K562 (cell line): ENCODE measurements at regions not wholly inside any gene's neighbourhood (a gene's known extent, or its start where the extent isn't known, plus 50 kb on each side); places are given as distances from the start of the nearest gene placed in this dataset.
A peak's percentile ranks its signal among the peaks of the same experiment; 100 is the strongest.

Experiments used
- ATAC-seq: fragments of 200-7000 bp; cut with Tn5 transposase; 3 replicates; pipeline ENCODE4 v1.9.1; 2020; ENCODE audit warnings: moderate library complexity
- BruUV-seq: library from RNA; stranded (reverse); fragments of 400-500 nt; replicated peaks from 2 replicates; lab custom pipeline; 2021; lab: Mats Ljungman, UMichigan
- CTCF ChIA-PET: fragments of 300-600 bp; formaldehyde crosslinking; extraction: SDS; loops from one replicate; lab custom pipeline; 2021; ENCODE audit warnings: low intra/inter-chr PET ratio; lab: Yijun Ruan, JAX
- POLR2A ChIA-PET: fragments of 300-600, 350-650 bp; sonication (Branson Sonifier 250); formaldehyde crosslinking; extraction: SDS; loops from one replicate; lab custom pipeline; 2021; ENCODE audit warnings: antibody characterized with exemption, inconsistent platforms; lab: Yijun Ruan, JAX
- DNase-seq, 4 experiments: peaks; one replicate each; pipeline versions ENCODE4 v3.0.0 to v3.0.0-alpha.2; 2011 to 2018; ENCODE audit warnings: low spot score in 3 of 4, mixed read lengths in 3 of 4; ENCODE audit errors: extremely low read depth in 1 of 4
- FAIRE-seq: peaks from 2 replicates; lab custom pipeline; 2011; peaks lifted over from hg19 to GRCh38; lab: Jason Lieb, UNC
- H2AFZ ChIP-seq: 2 replicates; pipeline ENCODE4 v1.6.0; 2011; ENCODE audit warnings: low read depth, low read length, control low read depth, inconsistent platforms
- H3K27ac ChIP-seq: fragments of 200-600 bp; 3 replicates; pipeline ENCODE4 v1.8.0; 2011; ENCODE audit warnings: low read depth, mild to moderate bottlenecking, control low read depth, inconsistent platforms, low read length, moderate library complexity, mixed read lengths; ENCODE audit errors: extremely low read depth
- H3K27me3 ChIP-seq, 2 experiments: fragments of 300-600 bp in 1 of 2; 2 replicates in 1 of 2; 3 replicates in 1 of 2; pipeline versions ENCODE4 v1.6.0 to v1.8.0; 2011; ENCODE audit warnings: inconsistent platforms in 2 of 2, low read length in 2 of 2, mild to moderate bottlenecking in 1 of 2, mixed read lengths in 1 of 2, moderate library complexity in 1 of 2; ENCODE audit not compliant: control insufficient read depth in 2 of 2, insufficient read depth in 2 of 2
- H3K36me3 ChIP-seq: fragments of 300-600 bp; 3 replicates; pipeline ENCODE4 v1.8.0; 2011; ENCODE audit warnings: mild to moderate bottlenecking, low read length, inconsistent platforms; ENCODE audit not compliant: control insufficient read depth, insufficient read depth
- H3K4me1 ChIP-seq, 2 experiments: fragments of 200-600 bp in 1 of 2; replicated peaks in 1 of 2; 2 replicates in 1 of 2; 3 replicates in 1 of 2; pipeline versions ENCODE4 v1.5.1 to v1.8.0; 2011; ENCODE audit warnings: inconsistent platforms in 2 of 2, low read length in 2 of 2, mild to moderate bottlenecking in 1 of 2, mixed read lengths in 1 of 2, moderate library complexity in 1 of 2; ENCODE audit not compliant: control insufficient read depth in 2 of 2, insufficient read depth in 2 of 2
- H3K4me2 ChIP-seq: 2 replicates; pipeline ENCODE4 v1.6.1; 2011; ENCODE audit warnings: low read length, control low read depth, inconsistent platforms, mixed read lengths; ENCODE audit not compliant: insufficient read depth
- H3K4me3 ChIP-seq: fragments of 200-600 bp; sonication (generic), shearing (Covaris generic); 2 replicates; pipeline ENCODE4 v1.5.1; 2016; ENCODE audit warnings: control low read depth, inconsistent platforms
- H3K79me2 ChIP-seq: fragments of 200-600 bp; 3 replicates; pipeline ENCODE4 v1.8.0; 2011; ENCODE audit warnings: low read length, inconsistent platforms; ENCODE audit not compliant: control insufficient read depth, insufficient read depth
- H3K9ac ChIP-seq, 2 experiments: 2 replicates each; pipeline versions ENCODE4 v1.6.0 to v1.6.1; 2011; ENCODE audit warnings: low read depth in 2 of 2, low read length in 2 of 2, control low read depth in 1 of 2, inconsistent platforms in 1 of 2, mild to moderate bottlenecking in 1 of 2, mixed read lengths in 1 of 2; ENCODE audit not compliant: insufficient read depth in 1 of 2
- H3K9me1 ChIP-seq: one replicate; pipeline ENCODE4 v1.6.0; 2011; ENCODE audit warnings: inconsistent platforms, mild to moderate bottlenecking, low read length, moderate library complexity; ENCODE audit not compliant: control insufficient read depth, insufficient read depth
- H3K9me3 ChIP-seq: replicated peaks from 2 replicates; pipeline ENCODE4 v1.5.1; 2011; ENCODE audit warnings: low read depth, low read length, inconsistent platforms; ENCODE audit not compliant: control insufficient read depth, insufficient read depth
- H4K20me1 ChIP-seq: replicated peaks from 2 replicates; pipeline ENCODE4 v1.6.1; 2011; ENCODE audit warnings: low read length, inconsistent platforms, mixed read lengths; ENCODE audit not compliant: control insufficient read depth, insufficient read depth
- ARID2 ChIP-seq: fragments of 450-650 bp; IDR thresholded peaks from 2 replicates; pipeline ENCODE4 v1.6.1; 2017; ENCODE audit warnings: antibody characterized with exemption, mild to moderate bottlenecking
- ARID4B ChIP-seq: sonication (generic); formaldehyde crosslinking; IDR thresholded peaks from 2 replicates; pipeline ENCODE4 v1.8.0; 2022; ENCODE audit warnings: mild to moderate bottlenecking, missing genetic modification reagents
- C11orf30 ChIP-seq: fragments of 450-650 bp; IDR thresholded peaks from 2 replicates; pipeline ENCODE4 v1.6.1; 2016; ENCODE audit warnings: low read depth, mild to moderate bottlenecking
- MAFG ChIP-seq: fragments of 450-650 bp; conservative IDR thresholded peaks from 2 replicates; pipeline ENCODE4 v1.6.1; 2016; ENCODE audit warnings: missing genetic modification characterization, missing compliant biosample characterization
- NFE2 ChIP-seq: IDR thresholded peaks from 2 replicates; pipeline ENCODE4 v1.6.1; 2014; ENCODE audit warnings: antibody characterized with exemption, low read depth
- NFE2L1 ChIP-seq: fragments of 450-650 bp; IDR thresholded peaks from 2 replicates; pipeline ENCODE4 v1.6.1; 2016; ENCODE audit warnings: missing genetic modification characterization, low read depth, mild to moderate bottlenecking, missing compliant biosample characterization, moderate library complexity, borderline replicate concordance
- RBFOX2 ChIP-seq: fragments of 200-400 bp; formaldehyde crosslinking; IDR thresholded peaks from 2 replicates; pipeline ENCODE4 v1.6.1; 2017; ENCODE audit warnings: low read depth, mild to moderate bottlenecking, low read length, moderate library complexity
- ZNF316 ChIP-seq: fragments of 450-650 bp; IDR thresholded peaks from 2 replicates; pipeline ENCODE4 v1.6.1; 2016
- ZNF512 ChIP-seq: IDR thresholded peaks from 2 replicates; pipeline ENCODE4 v1.6.1; 2016; ENCODE audit warnings: missing genetic modification characterization, missing compliant biosample characterization
- WGBS: fragments of 100-300 bp; shearing (Covaris generic); methylation state at CpG from one replicate; pipeline ENCODE4 v1.1.6; 2016; ENCODE audit warnings: low coverage, mixed read lengths; ENCODE audit not compliant: insufficient coverage; ENCODE audit errors: missing lambda C conversion rate; 5-methylcytosine and 5-hydroxymethylcytosine counted together
- in situ Hi-C: fragments of 300-500 bp; cut with MboI; formaldehyde crosslinking; loops from 4 replicates; pipeline ENCODE4 v1.15.0; 2018; ENCODE audit warnings: inconsistent platforms, mixed read lengths
- intact Hi-C: fragments of 100-400 bp; cut with micrococcal nuclease; formaldehyde crosslinking; loops from 2 replicates; pipeline ENCODE4 v1.14.2; 2022

- POLR2A ChIA-PET: interaction anchor here (0.9 to 1.2 kb wide), 2 partner anchors 9 to 34 kb away, joined by 3 to 4 read pairs; no protein-coding TSS in a partner anchor
- no peaks in the 10 kb centered on the region for H3K36me3 ChIP-seq
- BruUV-seq: no TSS peak
- peak overlapping the region; percentile 48; the same call in 1 of the 2 replicates for H2AFZ ChIP-seq
- H3K27ac ChIP-seq: no peak overlapping the region
- no peaks in the 10 kb centered on the region for H4K20me1 ChIP-seq
- DNase-seq (no peak), FAIRE-seq (no peak)
- H3K4me1 ChIP-seq: no peaks in the 10 kb centered on the region
- H3K9me3 ChIP-seq: no peaks in the 10 kb centered on the region
- no peaks in the 10 kb centered on the region for H3K79me2 ChIP-seq
- CTCF ChIA-PET: no interaction called here
- in situ Hi-C loops: no loop called here
- no peaks in the 10 kb centered on the region; a peak in 1 of 5 replicates for H3K27me3 ChIP-seq
- TF ChIP-seq MAFG: peak; percentile 64
- TF ChIP-seq NFE2: peak; percentile 71
- no peak for TF ChIP-seq RBFOX2
- no peak for TF ChIP-seq ARID2
- TF ChIP-seq C11orf30: peak; percentile 69; the same call in 1 of the 2 replicates
- TF ChIP-seq NFE2L1 (tag): 0 out of 2 replicates have a peak, but pooled peaks have one; percentile 14
- peak; percentile 52; the same call in 1 of the 2 replicates for TF ChIP-seq ZNF316
- TF ChIP-seq, all 486 proteins: peak for 5
- H3K9me1 ChIP-seq: no peaks in the 10 kb centered on the region
- intact Hi-C loops: no loop called here
- H3K9ac ChIP-seq: no peak overlapping the region; a peak in 1 of 4 replicates
- H3K4me3 ChIP-seq: no peak overlapping the region
- no peak overlapping the region for H3K4me2 ChIP-seq
- 6% methylated on average over 4 of the region's 4 CpGs for WGBS
- no peak for ATAC-seq
Measured at GRCh38 chr6:10268111-10268510, 146.8 kb downstream of the TFAP2A start.

GRCh38 chr6:10266462-10266861, 148.4 kb downstream of the TFAP2A start:
- intact Hi-C loops: no loop called here
- no peak overlapping the region for H3K4me3 ChIP-seq
- no peak for FAIRE-seq
- TF ChIP-seq ARID4B (CRISPR knock-in tag) (no peak), ZNF512 (tag) (peak; percentile 98)
- TF ChIP-seq, all 486 proteins: peak for 1
- H3K9me1 ChIP-seq: no peaks in the 10 kb centered on the region
- no peak overlapping the region for H3K4me2 ChIP-seq
- ATAC-seq: no peak
- no peaks in the 10 kb centered on the region; a peak in 1 of 5 replicates for H3K27me3 ChIP-seq
- no peaks in the 10 kb centered on the region for H3K36me3 ChIP-seq
- H2AFZ ChIP-seq: no peak overlapping the region
- H4K20me1 ChIP-seq: no peaks in the 10 kb centered on the region
- no peak for DNase-seq
- ChIA-PET CTCF (no interaction called here), POLR2A (no interaction called here)
- no peaks in the 10 kb centered on the region for H3K79me2 ChIP-seq
- no peak overlapping the region for H3K9ac ChIP-seq
- no peaks in the 10 kb centered on the region for H3K4me1 ChIP-seq
- BruUV-seq: no TSS peak
- H3K27ac ChIP-seq: no peak overlapping the region
- 18% methylated on average over 4 of the region's 4 CpGs for WGBS
- H3K9me3 ChIP-seq: no peaks in the 10 kb centered on the region
- in situ Hi-C loops: no loop called here
